GM21825 (cell line): ENCODE measurements at regions not wholly inside any gene's neighbourhood (a gene's known extent, or its start where the extent isn't known, plus 50 kb on each side); places are given as distances from the start of the nearest gene placed in this dataset.

Source experiments
- ATAC-seq: cut with Tn5 transposase; IDR thresholded peaks from one replicate; pipeline ENCODE4 v1.9.1; 2021; ENCODE audit warnings: mild to moderate bottlenecking, moderate library complexity; ENCODE audit not compliant: unreplicated experiment

DNA sequence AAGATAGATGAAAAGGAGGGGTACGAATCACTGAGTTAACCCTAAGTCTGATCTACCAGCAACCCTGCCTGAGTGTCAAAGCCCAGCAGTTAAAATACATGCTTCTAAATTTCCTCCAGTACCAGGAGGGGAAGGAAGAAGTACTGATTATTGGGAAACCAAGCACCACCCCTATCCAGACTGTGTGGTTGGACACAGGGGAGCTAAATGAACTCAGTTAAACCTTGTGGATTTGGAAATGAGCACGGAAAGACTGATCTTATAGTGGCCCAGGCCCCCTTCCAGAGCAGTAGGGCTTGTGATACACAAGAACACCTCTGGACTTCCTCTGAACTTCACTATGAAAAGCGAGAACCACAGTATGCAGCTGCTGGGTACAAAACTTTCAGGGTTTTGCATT lies 585.6 kb downstream of the MAFB start:
- no peak for ATAC-seq

DNA sequence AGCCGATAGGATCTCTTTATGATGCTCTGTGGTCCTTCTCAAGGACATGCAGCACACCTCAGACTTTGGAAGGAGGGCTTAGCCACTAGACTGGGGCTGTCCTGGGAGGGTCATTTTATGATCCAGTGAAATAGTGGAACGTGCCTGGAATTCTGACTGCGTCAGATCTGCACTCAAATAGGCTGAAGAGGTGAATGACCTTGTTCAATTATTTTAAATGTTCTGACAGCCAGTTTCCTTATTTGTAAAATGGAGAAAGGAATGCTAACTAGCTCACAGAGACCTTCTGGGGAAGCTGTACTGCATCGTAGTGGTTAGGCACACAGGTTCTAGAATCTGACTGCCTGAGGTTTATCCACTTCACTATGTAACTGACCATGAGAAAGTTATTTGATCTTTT lies 587.5 kb downstream of the MAFB start:
- ATAC-seq, result no peak

DNA sequence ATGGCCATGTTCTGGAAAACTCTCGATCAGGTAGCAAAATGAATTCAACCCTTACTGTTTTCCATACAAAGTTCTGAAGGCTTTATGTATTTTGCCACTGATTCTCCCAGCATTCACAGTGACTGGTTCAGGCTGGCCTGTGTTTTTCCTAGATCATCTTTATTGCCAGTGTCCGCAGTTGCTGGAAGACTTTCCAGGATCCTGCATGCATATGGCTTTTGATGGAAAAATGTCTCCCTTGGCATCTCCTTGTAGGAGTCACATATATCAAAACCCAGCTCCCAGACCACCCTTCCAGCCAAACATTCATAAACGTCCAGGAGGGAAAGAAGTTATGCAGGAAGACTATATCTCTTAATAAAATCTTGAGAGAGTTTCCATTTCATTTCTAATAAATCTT lies 588.8 kb downstream of the MAFB start:
- ATAC-seq, result no peak

DNA sequence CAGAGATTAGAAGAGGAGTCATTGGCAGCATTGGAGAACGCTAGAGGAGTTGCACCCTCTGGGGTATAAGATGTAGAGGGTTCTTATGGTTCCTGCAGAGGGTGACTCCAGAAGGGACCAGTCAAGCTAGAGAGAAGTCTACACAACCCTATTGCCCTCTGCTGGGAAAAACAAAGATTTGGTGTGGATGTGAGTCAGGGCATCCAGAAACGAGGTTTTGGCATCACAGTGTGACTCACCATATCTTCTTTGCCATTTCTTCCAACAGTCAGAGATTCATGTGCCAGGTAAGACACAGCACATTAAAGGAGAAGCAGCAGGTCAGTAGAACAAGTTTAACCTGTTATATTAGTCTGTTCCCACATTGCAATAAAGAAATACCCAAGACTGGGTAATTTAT lies 598.8 kb downstream of the MAFB start:
- ATAC-seq, result no peak

DNA sequence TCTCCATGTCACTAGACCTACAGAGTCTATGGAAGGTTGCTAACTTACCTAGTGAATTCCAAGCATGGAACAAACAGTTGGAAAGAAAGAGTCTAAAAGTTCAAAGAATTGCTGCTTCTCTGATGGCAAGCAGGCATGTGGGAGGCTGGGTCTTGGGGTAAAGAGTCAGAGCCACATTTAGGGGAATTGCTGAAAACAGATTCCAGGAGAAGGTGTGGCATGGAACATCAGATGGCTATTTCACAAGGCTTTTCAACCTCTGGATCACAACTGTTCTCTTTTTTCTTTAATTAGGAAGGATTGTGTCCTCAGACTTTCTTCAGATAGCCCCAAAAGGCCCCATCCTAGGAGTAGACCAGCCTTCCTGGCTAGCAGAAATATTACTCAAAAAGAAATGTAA lies 601.5 kb downstream of the MAFB start:
- ATAC-seq, result no peak

DNA sequence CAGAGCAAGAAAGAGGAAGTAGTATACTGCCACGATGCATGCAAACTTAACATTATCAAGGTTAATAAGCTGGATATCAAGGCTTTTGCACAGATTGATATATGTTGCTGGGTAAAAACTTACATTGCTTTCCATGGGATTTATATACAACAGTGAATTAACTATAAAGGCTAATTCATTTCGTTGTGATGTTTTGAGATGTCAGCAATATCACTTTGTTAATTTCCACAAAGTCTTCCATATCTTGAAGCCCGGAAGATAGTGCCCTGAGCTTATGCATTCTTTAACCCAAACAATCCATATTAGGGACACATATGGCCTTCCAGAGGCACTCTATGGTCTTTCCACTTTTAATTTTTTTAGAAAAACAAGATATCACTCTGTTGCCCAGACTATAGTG lies 603.5 kb downstream of the MAFB start:
- no peak for ATAC-seq

DNA sequence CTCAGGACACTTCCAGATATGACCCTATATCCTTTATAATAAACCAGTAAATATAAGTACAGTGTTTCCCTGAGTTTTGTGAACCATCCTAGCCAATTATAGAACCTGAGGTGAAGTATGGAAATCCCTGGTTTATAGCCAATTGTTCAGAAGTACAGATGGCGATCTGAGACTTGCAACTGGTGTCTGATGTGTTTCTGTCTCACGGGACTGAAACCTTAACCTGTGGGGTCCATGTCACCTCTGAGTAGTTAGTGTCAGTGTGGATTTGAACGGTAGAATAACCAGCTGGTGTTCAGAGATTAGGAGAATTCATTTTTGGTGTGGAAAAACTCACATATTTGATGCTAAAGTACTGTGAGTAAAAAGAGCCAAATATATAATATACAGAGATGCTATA lies 606.6 kb downstream of the MAFB start:
- no peak for ATAC-seq

DNA sequence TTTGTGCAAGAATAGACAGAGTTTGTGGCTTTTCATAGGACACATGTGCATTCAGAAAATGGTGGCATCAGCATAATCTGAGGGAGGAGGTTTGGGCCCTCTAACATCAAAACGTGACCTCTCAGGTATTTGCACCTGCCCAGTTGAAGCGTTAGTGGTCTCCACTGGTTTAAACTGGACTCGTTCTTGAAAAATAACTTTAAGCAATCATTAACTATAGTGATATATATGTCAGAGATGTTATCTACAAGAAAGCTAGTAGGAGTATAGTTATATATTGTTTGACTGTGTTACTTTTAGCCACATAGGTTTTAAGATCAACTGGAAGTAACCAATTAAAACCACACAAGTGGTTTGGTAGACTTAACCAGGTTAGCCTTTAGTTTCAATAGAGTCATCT lies 607.4 kb downstream of the MAFB start:
- ATAC-seq, result no peak

DNA sequence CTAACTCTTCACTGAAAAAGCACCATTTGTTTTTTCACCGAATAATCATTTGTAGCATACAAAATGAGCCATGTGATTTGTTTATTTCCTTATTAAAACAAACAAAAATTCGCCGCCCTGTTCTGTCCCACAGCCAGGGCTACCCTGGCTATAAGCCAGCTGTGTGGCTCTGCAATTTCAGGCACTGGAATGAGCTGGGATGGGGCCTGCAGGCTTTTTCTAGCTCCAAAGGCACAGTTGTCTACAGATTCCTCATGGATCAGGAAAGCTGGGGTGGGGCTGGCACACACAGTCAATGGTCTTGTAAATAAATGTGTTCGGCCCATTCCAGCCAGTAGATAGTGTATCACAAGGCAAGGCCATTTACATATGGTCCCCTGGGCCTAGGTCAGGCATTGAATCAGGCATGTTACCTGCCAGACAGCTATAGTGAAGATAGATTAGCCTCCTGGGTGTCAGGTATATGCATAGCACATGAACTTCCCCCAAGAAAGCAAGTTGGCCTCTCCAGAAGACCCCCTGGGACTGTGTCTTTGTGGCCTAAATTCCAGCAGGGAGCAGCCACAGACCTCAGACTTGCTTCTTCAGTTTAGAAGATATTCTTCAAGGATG lies 608.9 kb downstream of the MAFB start:
- no peak for ATAC-seq

DNA sequence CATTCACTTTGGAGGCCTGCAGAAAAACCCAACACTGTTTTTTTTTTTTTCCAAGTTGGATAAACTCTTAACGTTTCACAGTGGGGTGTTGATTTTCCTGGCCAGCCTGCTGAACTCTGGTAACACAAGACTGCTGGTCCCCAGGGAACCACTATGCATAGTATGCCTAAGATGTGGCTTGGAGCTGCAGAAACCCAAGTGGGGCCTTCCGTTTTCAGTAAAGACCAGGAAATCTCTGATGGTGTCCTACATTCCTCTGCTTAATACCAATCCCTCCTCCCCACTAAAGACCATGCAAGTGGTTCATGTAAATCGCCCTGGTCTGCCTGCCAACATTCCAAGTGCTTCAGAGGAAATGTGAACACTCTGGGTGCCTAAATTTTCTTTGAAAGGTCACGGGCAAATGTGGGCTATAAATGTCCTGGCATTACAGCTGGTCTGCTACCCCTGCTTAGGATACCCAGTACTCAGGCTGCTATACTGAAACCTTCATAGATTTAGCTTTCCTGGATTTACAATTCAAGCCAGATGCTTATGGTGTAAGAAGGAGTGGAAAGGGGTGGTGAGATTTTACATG lies 615.4 kb downstream of the MAFB start:
- no peak for ATAC-seq

DNA sequence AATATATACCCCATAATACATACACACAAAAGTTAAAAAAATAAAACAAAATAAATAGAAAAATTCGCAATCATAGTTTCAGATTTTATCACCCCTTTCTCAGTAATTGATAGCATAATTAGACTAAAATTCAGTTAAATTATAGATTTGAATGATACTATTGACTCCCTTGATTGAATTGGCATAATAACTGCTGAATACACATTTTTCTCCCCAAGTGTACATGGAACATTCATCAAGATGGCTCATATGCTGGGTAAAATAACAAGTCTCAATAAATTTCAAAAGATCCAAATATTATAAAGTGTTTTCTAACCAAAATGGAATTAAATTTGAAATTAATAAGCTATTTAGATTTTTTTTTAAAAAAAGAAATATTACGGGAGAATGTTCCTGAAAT lies 616.1 kb downstream of the MAFB start:
- no peak for ATAC-seq

DNA sequence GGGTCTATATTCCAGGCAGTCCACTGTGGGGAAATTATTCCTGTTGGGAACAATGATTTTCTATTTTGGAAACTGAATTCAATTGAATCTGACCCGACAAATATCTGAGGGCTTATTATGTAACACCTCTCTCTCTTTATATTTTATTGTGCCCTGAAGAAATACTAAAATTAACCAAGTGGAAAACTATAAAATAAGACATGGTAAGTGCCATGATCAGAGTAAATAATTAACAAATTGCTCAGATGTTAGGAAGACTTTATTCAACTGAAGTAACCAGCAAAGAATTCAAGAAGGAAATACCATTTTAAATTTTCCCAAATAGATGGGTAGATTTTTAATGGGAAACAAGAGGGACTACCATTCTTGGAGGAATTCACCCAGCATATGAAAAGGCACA lies 632.9 kb downstream of the MAFB start:
- ATAC-seq, result no peak

DNA sequence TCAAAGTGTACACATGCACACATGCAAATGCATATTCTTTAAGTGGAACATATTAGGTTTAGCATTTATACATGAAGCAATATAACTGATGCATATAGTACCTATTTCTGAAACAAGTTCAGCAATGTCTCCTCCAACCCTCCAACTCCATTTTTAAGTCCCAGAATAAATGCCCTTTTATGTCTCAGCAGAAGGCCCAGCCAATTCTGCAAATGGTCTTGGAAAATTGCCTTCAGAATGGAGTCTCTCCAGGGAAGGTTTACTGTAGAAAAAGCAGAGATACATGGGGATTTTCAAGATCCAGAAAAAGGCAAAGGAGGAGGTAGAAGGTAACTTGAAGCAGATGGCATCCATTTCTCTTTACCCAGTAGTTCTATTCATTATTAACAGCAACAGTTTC lies 633.3 kb downstream of the MAFB start:
- no peak for ATAC-seq

DNA sequence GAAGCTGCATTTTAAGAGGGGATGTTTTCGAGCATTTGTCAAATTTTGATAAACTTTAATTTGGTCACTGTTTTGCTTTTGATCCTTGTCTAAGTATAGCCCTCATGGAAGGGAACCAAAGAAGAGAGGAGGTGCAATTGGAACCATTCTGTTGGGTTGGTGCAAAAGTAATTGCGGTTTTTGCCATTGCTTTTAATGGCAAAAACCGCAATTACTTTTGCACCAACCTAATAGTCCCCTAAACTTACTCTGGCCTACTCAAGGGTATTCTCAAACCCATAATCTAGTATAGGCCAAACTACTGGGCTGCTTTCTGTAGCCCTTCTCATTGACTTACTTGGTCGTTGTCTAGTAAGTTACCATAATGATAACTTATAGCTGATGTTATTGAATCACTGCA lies 634.7 kb downstream of the MAFB start:
- ATAC-seq, result no peak

DNA sequence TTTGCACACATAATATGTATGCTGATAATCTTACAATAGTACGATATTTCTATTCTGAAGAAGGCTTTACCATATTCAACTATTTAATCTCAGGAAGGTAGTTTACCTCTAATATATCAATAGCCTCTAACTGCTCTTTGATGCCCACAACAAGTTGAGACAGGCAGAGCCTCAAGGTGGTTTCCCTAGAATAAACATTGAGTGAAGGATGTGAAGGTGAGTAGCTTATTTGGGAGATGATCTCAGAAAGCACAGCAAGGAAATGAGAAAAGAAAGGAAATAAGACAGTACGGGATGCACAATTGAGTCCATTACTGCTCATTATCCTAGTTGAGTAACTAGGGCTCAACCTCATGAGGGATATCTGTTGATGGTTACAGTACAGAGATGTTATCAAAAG lies 638.4 kb downstream of the MAFB start:
- no peak for ATAC-seq

DNA sequence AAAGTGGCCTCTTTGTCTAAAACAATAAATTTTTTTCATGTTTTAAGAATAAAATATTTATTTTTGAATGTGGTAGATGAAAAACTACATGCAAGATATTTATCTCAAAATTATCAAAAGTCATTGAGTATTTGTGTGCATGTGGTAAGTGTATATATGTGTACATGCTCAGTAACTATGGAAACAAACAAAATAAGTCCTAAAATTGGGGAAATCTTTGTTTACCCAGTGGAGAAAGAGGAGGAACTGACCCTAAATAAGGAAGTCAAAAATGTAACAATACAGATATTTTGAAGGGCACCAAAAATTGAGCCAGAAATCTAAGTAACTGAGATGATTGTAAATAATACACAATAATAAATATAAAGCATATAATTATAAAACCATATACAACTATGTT lies 639.2 kb downstream of the MAFB start:
- no peak for ATAC-seq

DNA sequence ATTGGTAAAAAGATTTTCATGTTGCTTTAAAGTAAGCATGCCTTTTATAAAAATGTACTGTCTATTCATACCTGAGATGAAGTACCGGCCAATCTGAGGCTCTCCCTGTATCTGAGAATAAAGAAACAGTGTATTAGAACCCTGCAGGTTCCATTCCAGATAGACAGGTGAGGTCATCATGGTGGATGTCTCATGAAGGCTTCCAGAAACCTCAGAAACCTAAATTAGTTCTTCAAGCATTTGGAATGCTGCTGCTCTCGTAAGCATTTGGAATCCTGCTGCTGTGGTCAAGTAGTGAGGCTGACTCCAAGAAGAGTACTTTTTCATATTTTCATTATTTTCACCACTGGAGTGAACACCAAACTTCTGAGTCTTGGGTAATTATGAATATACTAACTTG lies 642.3 kb downstream of the MAFB start:
- ATAC-seq, result no peak

DNA sequence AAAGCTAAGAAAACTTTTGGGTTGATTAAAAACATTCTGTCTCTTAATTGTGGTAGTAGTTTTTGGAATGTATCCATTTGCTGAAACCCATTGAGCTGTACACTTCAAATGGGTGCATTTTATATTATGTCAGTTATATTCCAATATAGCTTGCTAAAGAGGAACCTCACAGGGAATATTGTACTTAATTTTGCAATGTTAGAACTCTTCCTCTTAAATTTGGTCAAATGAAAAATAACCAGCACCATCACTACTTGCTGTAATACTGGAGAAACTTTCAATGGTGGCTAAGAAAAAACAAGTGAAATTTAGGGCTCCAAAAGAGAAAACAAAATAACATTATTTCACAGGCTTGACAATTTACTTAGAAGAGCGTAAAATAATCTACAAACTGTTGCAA lies 651.5 kb downstream of the MAFB start:
- no peak for ATAC-seq

DNA sequence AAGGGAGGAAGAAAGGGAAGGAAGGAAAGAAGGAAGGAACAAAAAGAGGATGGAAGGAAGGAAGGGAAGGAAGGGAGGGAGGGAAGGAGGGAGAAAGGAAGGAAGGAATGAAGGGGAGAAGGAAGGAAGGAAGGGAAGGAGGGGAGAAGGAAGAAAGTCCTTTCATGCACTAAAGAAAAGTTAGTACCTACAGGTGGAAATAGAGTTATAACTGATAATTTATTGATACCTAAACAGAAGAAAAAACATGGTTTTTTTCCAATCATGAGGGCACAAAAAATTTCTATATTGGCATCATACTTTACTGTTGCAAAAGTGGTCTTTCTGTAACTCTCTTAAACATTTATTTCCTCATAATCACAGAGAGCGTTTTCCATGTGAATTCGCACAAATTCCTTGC lies 659.4 kb downstream of the MAFB start:
- ATAC-seq, result no peak

DNA sequence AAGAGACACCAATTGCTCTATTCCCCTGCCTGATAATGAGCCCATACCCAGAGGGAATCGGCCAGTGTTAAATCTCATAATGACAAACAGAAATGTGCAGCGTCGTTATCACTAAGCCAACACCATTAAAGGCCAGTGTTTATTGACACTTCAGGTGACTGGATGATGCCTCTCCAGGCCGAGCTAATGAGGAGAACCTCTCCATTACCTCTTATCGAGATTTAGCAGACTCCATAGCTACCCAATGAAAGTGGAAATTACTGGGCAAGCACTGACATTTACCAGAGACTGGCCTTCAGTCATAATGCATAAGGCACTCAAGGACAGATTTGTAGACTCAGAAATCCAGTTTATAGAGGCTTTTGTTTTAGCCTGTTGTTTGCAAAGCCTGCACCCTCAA lies 669.5 kb downstream of the MAFB start:
- no peak for ATAC-seq

DNA sequence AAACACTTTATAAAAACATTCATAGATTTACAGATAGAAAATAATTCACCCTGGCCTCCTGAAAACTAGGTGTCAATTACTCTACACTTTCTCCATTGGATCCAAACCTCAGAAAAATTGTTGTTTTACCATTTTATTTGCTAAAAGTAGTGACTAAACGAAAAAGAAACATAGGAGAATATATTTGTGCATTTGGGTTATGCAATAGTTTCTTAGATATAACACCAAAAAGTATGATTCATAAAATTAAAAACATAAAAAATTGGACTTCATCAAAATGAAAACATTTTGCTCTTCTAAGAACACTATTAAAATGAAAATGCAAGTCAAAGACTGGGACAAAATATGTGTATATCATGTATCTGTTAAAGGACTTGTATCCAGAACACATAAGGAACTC lies 671.3 kb downstream of the MAFB start:
- ATAC-seq, result no peak

DNA sequence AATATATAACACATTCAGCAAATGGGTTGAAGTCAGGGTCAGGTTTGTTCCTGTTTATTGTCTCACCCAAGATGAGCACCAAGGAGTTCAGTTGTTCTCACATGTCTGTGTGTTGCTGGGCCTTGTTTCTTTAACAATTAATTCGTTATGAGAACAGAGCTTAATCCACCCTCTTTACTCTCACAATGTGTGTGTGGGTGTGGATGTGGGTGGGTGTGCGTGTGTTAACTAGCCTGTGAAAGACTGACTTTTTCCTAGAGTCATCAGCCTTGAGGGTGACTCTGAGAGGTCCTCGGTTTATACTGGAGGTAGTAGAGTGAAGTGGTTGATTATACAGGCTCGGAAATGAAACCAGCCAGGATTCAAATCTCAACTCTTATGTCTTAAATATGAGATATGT lies 672.1 kb downstream of the MAFB start:
- ATAC-seq, result no peak

DNA sequence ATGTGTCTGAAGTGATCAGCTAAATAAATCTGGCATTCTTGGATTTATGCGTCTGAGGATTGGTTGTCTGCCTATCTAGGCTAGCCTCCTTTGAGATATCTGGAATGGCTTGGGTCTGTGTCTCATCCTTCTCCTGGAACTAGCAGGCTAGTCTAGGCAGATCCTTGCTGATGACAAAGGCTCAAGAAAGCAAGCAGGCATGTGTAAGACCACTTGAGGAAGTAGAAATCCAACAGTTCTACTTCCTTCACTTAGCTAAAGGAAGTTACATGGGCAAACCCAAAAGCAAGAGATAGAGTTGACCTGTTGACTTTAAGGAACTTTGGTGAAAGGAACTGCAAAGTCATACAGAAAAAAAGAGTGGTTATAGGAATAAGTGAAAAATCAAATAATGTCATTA lies 672.6 kb downstream of the MAFB start:
- ATAC-seq, result no peak
